Kidney (tissue), 13 donors: ENCODE measurements at regions not wholly inside any gene's neighbourhood (a gene's known extent, or its start where the extent isn't known, plus 50 kb on each side); places are given as distances from the start of the nearest gene placed in this dataset.
A peak's percentile ranks its signal among the peaks of the same experiment; 100 is the strongest.

Experiments
- DNase-seq, 5 donors: peaks; one replicate each; pipeline ENCODE4 v3.0.0-alpha.2; 2013 to 2020
- FAIRE-seq: peaks from 2 replicates; lab custom pipeline; 2012; peaks lifted over from hg19 to GRCh38; lab: Jason Lieb, UNC
- H3K27ac ChIP-seq, 2 donors: one replicate each; pipeline ENCODE4 v1.7.0; 2013; ENCODE audit warnings: low read depth in 2 of 2, low read length in 2 of 2, inconsistent platforms in 1 of 2
- H3K27me3 ChIP-seq: one replicate; pipeline ENCODE4 v1.7.1; 2013; ENCODE audit warnings: low read length, inconsistent platforms; ENCODE audit not compliant: control insufficient read depth, insufficient read depth
- H3K36me3 ChIP-seq, 3 donors: one replicate each; pipeline versions ENCODE4 v1.7.0 to v1.7.1; 2013; ENCODE audit warnings: low read length in 3 of 3, control low read depth in 1 of 3, inconsistent platforms in 1 of 3; ENCODE audit not compliant: insufficient read depth in 3 of 3, control insufficient read depth in 2 of 3
- H3K4me1 ChIP-seq, 3 donors: one replicate each; pipeline versions ENCODE4 v1.7.0 to v1.7.1; 2013; ENCODE audit warnings: low read length in 3 of 3, inconsistent platforms in 1 of 3, low read depth in 1 of 3; ENCODE audit not compliant: control insufficient read depth in 2 of 3, insufficient read depth in 2 of 3
- H3K4me3 ChIP-seq, 3 donors: one replicate each; pipeline versions ENCODE4 v1.7.0 to v1.8.1; 2013; ENCODE audit warnings: low read length in 3 of 3, control low read depth in 1 of 3, inconsistent platforms in 1 of 3
- H3K9ac ChIP-seq, 3 donors: one replicate each; pipeline versions ENCODE4 v1.7.0 to v1.7.1; 2013; ENCODE audit warnings: low read length in 3 of 3, control low read depth in 1 of 3, inconsistent platforms in 1 of 3
- H3K9me3 ChIP-seq, 3 donors: one replicate each; pipeline versions ENCODE4 v1.7.0 to v1.7.1; 2013; ENCODE audit warnings: low read length in 3 of 3, control low read depth in 1 of 3, inconsistent platforms in 1 of 3; ENCODE audit not compliant: control insufficient read depth in 2 of 3, insufficient read depth in 1 of 3
- CTCF ChIP-seq: IDR thresholded peaks from 3 replicates; pipeline ENCODE4 v1.5.1; 2012; ENCODE audit warnings: mild to moderate bottlenecking, moderate library complexity, borderline replicate concordance; ENCODE audit not compliant: insufficient read depth; ENCODE audit errors: extremely low read depth
- intact Hi-C: fragments of 100-400 bp; cut with DNase I; formaldehyde crosslinking; loops from one replicate; pipeline ENCODE4 v1.11.1; 2022
- donor health status: control.
- donor health status: control.
- donor health status: control.
- donor health status: control.
- donor health status: control.
- donor health status: DM: yes; HTN: yes; CAD: no.
- donor health status: Normal renal cell carcinoma (clear cell type).

- Histone ChIP-seq H3K4me1 (no peaks in the 10 kb centered on the region), H3K27me3 (no peaks in the 10 kb centered on the region), H3K9ac (no peak overlapping the region), H3K36me3 (no peaks in the 10 kb centered on the region), H3K9me3 (no peaks in the 10 kb centered on the region), H3K4me3 (no peak overlapping the region), H3K27ac (no peak overlapping the region)
- DNase-seq = no peak
- TF ChIP-seq CTCF = no peak
- FAIRE-seq = no peak
- intact Hi-C loops = no loop called here
These were observed 393.8 kb upstream of the CNKSR2 start for GRCh38 chrX:20980426-20980825.

GRCh38 chrX:20974326-20974725 lies 399.9 kb upstream of the CNKSR2 start:
- no peaks in the 10 kb centered on the region for H3K36me3 ChIP-seq
- DNase-seq = no peak
- H3K27me3 ChIP-seq = no peaks in the 10 kb centered on the region
- intact Hi-C loops = no loop called here
- H3K4me1 ChIP-seq = no peaks in the 10 kb centered on the region
- no peak for FAIRE-seq
- no peak for TF ChIP-seq CTCF
- H3K27ac ChIP-seq = no peak overlapping the region
- no peak overlapping the region for H3K4me3 ChIP-seq
- H3K9me3 ChIP-seq = no peaks in the 10 kb centered on the region
- H3K9ac ChIP-seq = no peak overlapping the region

- no peak for FAIRE-seq
- Histone ChIP-seq H3K4me3 (no peak overlapping the region), H3K4me1 (no peaks in the 10 kb centered on the region), H3K9ac (no peak overlapping the region), H3K27ac (no peak overlapping the region), H3K27me3 (no peaks in the 10 kb centered on the region), H3K9me3 (no peaks in the 10 kb centered on the region), H3K36me3 (no peaks in the 10 kb centered on the region)
- no peak for TF ChIP-seq CTCF
- intact Hi-C loops = no loop called here
- no peak for DNase-seq
These were observed 401.2 kb upstream of the CNKSR2 start for GRCh38 chrX:20973038-20973437.

- peak in 2 of 5 donors; percentile 6 to 27 for DNase-seq
- FAIRE-seq = no peak
- TF ChIP-seq CTCF = no peak
These were observed 403.0 kb upstream of the CNKSR2 start for GRCh38 chrX:20971250-20971649.

More at GRCh38 chrX:20971250-20971649, 403.0 kb upstream of the CNKSR2 start:
- Histone ChIP-seq H3K9me3 (no peaks in the 10 kb centered on the region), H3K27me3 (no peaks in the 10 kb centered on the region), H3K4me3 (no peak overlapping the region), H3K9ac (no peak overlapping the region), H3K36me3 (no peaks in the 10 kb centered on the region), H3K27ac (no peak overlapping the region), H3K4me1 (no peaks in the 10 kb centered on the region)
- intact Hi-C loops = no loop called here
